GM21390 (cell line): ENCODE measurements at regions not wholly inside any gene's neighbourhood (a gene's known extent, or its start where the extent isn't known, plus 50 kb on each side); places are given as distances from the start of the nearest gene placed in this dataset.
"Not testable (repeated sequence)": the region's sequence is repeated elsewhere in the genome, so short reads cannot be mapped to it uniquely, and the experiment has no call there.

Source experiments
- ATAC-seq: cut with Tn5 transposase; IDR thresholded peaks from one replicate; pipeline ENCODE4 v1.9.1; 2021; ENCODE audit not compliant: unreplicated experiment

DNA sequence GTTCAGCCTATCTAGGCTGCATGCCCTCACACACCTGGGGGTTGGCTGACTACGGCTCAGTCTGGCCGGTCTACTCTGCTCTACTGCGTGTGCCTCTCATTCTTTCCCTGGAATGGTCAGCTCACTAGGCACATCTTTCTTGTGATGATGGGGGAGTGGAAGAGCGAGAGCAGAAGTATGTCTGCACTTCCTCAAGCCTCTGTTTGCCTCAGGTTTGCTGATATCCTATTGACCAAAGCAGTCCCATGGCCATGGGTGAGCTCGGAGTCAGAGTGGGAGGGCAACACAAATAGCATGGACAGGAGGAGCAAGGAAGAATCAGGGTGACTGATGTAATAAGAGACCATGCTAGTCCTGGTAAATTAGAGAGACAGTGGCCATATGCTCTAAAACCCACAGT lies 167.9 kb upstream of the PRICKLE2 start:
- no peak for ATAC-seq

DNA sequence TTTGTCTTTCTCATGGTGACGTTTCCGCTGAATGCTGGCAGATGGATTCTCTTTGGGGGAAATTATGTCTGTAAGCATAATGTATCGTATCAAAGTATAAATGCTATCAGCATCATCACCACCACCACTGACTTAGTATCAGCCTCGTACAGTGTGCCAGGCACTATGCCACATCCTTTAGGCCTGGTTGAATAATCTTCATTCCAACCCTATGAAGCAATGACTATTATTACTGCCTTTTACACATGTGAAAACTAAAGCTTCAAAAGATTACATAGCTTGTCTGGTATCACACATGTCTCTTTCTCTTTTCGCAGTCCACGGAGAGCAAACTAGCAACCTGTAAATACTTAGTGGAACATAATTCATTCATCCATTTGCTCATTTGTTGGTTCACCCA lies 166.7 kb upstream of the PRICKLE2 start:
- ATAC-seq, result no peak

DNA sequence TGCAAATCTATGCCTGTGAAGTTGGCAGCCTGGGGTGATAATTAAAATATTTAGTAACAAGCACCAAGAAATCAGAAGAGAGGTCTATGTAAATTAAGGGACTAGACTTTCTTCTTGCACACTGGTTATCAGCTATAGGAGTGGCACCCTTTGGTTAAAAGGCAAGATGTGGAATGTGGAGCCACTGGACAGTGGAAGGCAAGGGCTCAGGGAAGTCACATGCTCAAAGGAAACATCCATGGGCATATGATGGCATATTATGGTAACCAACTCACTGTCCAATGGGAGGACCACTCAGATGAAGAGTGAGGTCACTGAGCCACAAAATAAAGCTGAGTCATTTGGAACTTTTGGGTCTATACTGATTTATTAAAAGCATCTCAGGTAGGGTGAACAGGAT lies 165.6 kb upstream of the PRICKLE2 start:
- no peak for ATAC-seq

DNA sequence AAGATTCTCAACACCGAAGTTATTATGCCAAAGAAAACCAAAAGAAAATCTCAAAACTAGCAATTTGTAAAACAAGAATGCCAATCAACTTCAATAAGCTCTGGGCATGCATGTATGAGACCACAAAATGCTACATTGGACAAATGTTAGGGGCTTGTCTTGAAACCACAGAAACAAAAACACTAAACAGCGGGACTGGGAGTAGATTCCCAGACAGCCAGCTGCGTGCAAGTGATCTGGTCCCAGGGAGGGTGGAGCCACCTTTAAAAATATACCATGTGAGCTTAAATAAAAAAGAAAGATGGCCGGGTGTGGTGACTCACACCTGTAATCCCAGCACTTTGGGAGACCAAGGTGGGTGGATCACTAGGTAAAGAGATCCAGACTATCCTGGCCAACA lies 163.6 kb upstream of the PRICKLE2 start:
- ATAC-seq, result no peak

DNA sequence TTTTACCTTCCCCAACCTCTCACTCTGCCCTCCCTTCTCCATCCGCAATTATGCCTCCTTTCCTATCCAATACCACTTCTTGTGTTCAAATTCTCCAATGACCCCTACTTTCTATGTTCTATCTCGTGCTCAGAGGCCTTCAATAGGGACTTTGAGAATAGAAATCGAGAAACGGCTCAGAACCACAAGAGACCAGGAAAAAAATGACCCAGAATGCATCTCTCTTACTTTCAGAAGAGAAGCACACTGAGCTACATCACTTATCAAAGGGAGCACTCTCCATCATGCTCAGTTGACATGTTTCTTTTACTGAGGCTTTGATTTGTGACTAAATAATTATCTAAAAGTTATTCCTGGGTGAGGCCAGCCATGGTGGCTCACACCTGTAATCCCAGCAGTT lies 162.4 kb upstream of the PRICKLE2 start:
- ATAC-seq, result no peak

DNA sequence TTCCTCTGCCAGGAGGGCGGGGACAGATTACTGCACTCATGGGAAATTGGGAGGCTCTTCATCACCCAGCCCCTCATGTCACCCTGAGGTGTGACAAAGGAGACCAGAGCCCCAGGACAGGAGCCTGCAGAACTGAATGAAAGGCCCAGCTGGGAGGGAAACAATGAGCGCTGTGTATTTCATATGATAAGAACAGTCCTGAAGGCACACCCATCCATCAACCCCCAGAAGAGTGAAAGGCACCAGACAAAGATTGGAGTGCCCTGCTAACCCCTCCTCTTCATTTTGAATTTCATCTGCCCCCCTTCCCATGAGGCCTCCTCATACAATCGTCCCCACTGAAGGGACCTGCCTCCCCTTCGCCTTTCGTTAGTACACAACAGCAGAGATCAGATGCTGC lies 160.0 kb upstream of the PRICKLE2 start:
- no peak for ATAC-seq

DNA sequence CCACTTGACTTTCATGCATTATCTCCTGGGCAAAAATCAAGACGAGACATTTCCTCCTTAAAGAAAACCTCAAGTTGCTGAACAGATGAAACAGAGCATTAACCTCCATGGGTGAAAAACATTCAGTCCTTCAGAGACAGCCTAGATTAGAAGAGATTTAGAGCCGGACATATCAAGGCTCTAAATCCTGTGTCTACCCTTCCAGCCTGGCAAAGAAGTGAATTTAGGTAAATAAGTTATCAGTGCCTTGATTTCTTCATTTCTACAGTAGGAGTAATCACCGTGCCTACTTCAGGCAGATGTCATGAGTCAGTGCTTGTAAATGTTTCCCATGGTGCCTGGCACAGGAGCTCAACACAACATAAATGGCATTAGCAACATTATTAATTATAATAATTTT lies 159.3 kb upstream of the PRICKLE2 start:
- no peak for ATAC-seq

DNA sequence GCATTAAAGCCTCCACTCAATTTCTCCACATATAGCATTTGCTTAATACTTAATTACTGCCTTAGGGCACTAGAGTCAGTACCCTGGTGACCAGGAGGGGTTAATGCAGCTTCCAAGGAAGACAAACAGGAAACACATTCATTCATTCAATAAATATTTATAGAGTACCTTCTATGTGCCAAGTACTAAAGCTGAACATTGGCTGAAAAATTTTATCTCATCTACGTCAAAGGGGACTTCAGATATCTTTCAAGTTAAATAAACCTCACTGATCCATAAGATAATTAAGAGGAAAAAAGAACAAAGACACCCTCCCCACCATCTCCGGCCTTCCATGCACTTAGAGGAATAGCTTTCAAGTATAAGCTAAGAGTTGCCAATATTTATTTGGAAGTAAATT lies 156.9 kb upstream of the PRICKLE2 start:
- no peak for ATAC-seq

DNA sequence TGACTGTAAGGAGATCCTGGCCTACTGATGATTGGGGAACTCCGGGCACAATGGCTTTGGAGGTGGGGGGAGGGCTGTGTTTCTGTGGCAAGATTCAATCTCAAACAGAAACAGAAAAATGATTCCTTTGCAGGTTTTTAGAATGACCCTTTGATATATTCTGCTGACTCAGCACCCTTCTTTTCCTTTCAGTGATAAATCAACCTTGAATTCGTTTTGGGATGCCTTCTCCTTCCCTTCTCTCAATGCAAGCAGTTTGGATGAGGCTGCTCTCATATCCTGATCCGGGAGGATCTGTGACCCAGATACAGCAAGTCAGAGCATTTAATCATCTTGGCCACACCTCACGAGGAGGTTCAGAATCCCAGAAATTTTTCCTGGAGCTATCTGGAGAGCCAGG lies 156.1 kb upstream of the PRICKLE2 start:
- ATAC-seq, result no peak

DNA sequence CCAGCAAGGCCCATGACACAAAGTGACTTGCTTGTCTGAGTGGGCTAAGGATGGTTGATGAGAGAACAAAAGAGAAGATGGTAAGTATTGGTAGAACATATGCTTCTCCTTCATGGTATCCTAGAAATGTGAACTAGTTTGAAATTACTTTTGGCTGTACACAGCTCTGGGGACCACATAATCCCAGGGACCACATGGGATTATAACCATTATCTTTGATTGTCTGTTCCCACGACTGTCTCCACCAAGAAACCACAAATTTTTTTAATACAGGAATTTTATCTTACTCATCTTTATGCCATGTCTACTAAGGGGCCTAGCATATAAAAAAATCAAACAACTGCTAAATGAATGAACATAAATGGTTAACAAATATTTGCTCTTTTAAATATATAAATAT lies 155.3 kb upstream of the PRICKLE2 start:
- ATAC-seq, result no peak

DNA sequence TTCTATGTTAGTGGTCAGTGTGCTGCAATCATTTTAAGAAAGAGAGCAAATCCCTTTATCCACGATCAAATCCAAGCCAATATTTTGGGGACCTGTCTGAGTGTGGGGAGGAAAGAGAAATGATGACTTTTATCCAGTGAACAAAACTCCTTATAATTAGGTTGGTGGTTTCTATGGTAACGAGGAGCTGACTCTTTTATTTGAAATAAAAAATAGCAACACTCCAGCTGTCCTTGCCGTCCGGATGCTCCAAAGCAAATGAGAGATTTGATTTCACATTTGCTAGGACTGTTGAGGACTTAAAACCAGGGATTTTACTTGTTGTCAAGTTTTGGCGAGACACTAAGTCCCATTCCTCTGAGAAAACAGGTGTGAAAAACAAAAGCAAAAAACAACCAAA lies 154.0 kb upstream of the PRICKLE2 start:
- no peak for ATAC-seq

DNA sequence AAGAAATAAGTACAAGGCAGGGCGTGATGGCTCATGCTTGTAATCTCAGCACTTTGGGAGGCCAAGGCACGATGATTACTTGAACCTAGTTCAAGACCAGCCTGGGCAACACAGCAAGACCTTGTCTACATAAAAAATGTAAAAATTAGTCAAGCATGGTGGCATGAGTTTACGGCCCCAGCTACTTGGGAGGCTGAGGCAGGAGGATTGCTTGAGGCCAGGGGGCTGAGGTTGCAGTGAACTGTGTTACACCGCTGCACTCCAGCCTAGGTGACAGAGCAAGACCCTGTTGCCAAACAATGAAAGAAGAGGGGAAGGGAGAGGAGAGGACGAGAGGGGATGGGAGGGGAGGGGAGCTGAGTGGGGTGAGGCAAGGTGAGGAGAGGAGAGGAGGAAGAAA lies 152.7 kb upstream of the PRICKLE2 start:
- ATAC-seq, result no peak

DNA sequence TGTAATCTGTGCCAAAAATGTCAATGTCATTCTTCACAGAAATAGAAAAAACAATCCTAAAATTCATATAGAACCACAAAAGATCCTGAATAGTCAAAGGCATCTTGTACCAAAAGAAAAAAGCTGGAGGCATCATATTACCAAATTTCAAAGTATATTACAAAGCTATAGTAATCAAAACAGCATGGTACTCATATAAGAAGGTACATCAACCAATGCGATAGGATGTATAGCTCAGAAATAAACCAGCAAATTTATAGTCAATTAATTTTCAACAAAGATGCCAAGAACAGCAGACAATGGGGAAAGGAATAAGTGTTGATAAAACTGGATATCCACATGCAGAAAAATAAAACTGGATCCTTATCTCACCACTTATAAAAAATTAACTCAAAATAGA lies 150.5 kb upstream of the PRICKLE2 start:
- no peak for ATAC-seq

DNA sequence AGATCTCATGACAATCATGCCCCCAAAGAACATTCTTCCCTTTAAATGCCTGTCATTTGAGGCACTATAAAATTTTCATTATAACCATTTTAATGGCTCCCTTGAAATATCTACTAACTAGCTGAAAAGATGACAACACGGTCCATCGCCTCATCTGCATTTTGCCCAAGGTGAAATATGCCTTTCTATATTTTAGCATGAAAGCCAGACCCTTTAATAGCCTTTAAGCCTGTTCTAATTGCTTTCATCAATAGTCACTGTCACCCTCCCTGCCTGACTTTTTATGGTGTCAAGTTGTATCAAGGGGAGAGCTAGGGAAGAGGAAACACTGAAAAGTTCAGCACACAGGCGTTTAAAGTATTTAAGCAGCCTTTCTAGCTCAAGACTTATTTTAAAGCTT lies 144.1 kb upstream of the PRICKLE2 start:
- no peak for ATAC-seq

DNA sequence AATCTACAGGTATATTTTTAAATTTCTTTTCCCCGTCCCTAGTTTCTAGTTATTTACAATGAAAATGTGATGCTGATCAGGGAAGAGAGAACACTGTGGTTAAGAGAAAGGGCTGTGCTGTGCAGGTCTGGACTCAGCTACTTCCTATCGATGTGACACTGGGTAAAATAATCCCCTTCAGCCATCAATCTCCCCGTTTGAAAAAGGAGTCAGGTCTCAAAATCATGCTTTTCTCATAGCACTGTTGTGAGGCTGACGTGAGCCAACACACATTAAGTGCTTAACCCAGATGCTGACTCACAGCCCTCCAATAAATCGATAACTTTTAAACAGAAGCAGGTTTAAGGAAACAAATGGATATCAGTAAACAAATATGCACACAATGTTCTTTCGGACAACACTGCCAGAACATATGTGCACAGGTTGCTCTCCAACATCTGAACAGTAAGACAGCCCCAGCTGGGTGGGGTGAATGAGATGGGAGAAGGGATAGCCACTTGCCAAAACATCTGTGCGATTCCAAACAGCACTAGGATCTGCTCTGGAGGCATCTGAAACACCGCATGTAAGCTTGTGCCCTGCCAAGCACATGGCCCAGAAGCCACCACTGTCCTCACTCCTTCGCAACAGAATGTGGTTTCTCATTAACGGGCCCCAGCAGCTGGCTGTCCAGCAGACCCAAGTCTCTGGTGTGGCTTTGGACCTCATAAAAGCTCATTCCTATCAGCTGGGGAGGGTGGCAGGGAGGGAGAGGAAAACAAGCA lies 143.2 kb upstream of the PRICKLE2 start:
- no peak for ATAC-seq

DNA sequence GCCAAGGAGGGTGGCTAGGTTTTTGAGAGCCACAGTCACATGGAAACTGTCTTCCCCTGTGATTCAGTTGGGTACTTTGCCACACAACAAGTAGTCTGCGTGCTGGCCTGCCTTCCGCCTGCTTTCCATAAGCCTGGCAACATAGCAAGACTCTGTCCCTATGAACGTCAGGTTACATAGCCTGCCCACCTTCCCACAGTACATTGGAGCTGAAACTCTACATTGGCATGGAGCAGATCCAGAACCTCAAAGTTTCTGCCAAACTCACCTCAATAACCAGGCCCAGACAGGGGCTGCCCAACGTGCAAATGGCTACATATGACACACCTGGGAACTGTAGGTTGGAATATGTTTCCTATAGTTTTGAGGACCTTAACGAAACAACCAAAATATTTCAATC lies 140.6 kb upstream of the PRICKLE2 start:
- no peak for ATAC-seq

DNA sequence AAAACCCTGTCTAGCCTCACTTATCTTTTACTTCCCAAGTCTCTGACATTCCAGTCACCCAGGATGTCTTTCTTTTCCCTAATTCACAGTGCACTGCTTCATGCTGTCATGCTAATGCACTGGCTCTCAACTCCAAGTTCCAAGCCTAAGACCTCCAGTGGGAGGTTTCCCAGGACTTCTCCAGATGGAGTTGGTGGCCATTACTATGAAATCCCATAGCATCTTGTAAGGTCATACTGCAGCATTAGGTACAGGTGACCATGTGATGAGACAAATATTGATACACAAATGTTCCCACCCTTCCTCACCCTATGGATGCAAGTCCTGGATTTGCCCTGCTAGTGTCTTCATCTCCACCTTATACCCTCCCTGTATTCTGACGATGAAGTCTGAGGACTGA lies 138.6 kb upstream of the PRICKLE2 start:
- ATAC-seq, result no peak

DNA sequence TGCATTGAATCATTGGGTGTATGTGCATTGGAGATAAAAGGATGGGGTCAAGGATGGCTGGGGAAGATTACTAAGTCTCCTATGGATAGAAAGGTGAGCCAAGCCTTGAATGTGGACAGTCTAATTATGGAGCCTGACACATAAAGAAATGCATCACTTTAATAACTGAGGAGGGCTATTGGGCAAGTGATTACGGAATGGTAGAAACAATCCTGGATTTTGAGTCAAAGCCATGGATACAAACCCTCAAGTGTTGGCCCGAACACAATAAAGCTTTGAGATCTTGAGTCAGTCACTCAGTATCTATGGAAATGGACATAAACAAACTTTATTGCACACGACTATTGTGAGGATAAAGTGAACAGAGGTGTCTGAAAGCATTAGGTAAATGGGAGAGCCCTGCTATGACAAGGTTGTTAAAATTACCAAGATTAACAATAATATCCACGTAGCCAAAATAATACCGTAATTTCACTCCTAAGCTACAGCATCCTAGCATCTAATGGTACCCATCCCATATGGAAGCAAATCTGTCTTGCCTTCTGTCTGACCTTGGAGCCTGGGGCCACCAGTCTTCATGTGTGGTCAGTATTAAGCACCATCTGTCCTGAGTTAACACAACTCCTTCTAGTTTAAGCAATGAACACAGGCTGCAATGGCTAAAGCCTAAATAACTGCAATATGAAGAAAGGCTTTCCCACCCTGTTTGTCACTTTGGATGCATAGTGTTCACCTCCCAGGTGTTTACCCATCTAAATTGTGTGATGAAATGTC lies 136.9 kb upstream of the PRICKLE2 start:
- ATAC-seq, result no peak

DNA sequence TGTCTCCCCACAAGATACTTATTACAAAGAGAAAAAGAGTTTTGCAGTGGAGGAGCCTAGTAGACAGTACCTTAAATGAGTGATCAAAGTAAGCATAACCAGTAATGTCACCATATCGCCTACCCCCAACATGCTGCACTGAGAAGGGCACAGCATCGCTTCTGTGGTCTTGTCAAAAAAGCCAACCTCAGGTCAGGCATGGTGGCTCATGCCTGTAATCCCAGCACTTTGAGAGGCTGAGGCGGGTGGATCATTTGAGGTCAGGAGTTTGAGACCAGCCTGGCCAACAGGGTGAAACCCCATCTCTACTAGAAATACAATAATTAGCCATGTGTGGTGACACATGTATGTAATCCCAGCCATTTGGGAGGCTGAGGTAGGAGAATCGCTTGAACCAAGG lies 135.8 kb upstream of the PRICKLE2 start:
- ATAC-seq, result not testable (repeated sequence)

DNA sequence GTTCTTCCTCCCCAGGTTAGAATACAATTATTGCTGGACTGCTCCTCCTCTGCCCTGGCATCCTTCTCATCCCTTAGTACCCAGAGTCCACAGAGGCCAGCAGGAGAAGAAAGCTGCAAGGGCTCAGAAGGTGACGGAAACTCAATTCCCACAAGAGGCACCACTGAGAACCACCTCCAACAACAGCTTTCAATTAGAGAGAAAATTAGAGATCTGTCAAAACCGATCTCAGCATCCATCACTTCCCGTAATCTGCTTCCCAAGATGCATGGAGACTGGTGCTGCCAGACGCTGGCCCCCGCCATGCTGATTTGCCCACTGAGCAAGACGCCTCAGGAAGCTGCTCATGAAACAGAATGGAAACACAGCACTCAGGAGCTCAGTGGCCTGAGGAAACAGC lies 135.0 kb upstream of the PRICKLE2 start:
- no peak for ATAC-seq

DNA sequence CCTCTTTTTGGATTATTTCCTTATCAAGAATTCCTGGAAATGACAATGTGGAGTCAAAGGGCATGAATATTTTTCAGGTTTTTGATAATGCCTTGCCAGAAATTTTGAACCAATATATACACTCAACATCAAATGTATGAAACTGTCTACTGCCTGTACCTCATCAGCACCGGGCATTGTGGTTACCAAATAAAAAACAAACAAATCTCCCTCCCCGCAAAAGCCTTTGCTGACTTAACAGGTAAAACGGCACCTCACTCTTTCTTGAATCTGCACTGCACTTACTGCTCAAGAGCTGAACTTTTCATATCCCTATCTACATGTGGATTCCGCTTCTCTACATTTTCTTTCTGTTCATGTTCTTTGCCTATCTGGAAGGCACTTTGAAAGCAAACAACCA lies 134.5 kb upstream of the PRICKLE2 start:
- ATAC-seq, result no peak

DNA sequence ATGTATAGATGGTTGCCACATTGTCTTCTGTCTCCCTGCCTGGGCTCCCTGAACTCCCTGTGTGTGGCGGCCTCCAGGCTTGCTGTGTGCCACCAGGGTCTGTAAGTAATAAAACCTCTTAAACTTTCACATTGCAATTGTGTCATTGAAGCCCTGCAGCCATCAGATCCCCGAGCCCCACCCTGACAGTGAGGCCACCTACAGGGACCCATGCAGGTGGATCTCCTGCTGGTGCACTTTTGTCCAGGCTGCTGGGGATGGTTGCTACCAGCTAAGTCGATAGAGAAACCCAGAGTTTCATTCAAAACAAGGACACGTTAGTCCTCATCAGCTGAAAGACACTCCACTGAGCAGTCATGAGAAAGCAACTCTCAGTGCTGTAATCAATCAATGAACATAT lies 133.6 kb upstream of the PRICKLE2 start:
- no peak for ATAC-seq

DNA sequence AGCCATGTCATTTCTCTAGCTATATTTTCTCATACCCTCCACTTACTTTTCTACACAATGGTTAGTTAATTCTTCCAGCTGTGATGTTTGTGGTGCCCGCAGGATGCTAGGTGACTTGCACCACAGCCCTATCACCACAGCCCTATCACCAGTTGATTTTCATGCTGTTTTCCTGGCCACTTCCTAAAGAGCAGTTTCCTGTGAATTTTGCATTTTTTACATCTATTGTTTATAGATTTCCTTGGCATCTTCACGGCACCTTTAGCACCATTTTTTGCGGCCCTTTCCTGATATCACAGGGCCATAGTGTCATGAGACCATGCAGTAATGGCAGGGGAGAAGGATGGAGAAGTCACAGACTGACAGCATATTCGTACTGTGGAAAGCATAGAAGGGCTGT lies 132.9 kb upstream of the PRICKLE2 start:
- no peak for ATAC-seq
